ENCODE measurements at regions not wholly inside any gene's neighbourhood (a gene's known extent, or its start where the extent isn't known, plus 50 kb on each side); places are given as distances from the start of the nearest gene placed in this dataset.

DNA sequence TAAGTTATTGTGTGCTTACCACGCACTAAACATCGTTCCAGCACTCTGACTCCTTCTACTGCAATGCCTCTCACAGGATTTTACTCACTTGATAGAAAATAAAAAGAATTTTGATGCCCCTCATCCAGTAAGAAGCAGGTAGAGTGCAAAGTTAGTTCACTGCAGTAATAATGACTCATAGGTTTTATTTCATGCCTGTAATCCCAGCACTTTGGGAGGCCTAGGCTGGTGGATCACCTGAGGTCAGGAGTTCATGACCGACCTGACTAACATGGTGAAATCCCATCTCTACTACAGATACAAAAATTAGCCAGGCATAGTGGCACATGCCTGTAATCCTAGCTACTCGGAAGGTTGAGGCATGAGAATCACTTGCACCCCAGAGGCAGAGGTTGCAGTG is 190.6 kb downstream of the RAD51AP2 start:
- no peak overlapping the region for H3K27ac ChIP-seq (ENCODE audit: control insufficient read depth, insufficient read depth)
- no peaks in the 10 kb centered on the region for H3K4me1 ChIP-seq (ENCODE audit: control insufficient read depth, insufficient read depth, low read length)
- no peak overlapping the region for H3K9ac ChIP-seq (ENCODE audit: control insufficient read depth, insufficient read depth, low read length)
- intact Hi-C loops (cut with micrococcal nuclease; ENCODE audit: unreplicated experiment): no loop called here
- DNase-seq (ENCODE audit: low read depth, low spot score) (no peak), ATAC-seq (no peak), FAIRE-seq (no peak)
- no peaks in the 10 kb centered on the region for H3K36me3 ChIP-seq (ENCODE audit: control insufficient read depth in 2 of 2, insufficient read depth in 2 of 2, low read length in 1 of 2)
- H3K4me2 ChIP-seq (ENCODE audit: control insufficient read depth, insufficient read depth): no peak overlapping the region
- TF ChIP-seq TCF12 (IDR thresholded peaks at IDR 0.05; ENCODE audit: low read depth, low read length) (no peak), RCOR1 (conservative IDR thresholded peaks at IDR 0.05; ENCODE audit: low read depth, low read length) (no peak), SRF (IDR thresholded peaks at IDR 0.05; ENCODE audit: low read depth in 2 of 2, low read length in 2 of 2) (no peak), ZNF217 (IDR thresholded peaks at IDR 0.05) (no peak), TBL1XR1 (IDR thresholded peaks at IDR 0.05; ENCODE audit: low read depth, low read length) (no peak), TARDBP (IDR thresholded peaks at IDR 0.05; ENCODE audit: borderline replicate concordance) (no peak), RBBP5 (conservative IDR thresholded peaks at IDR 0.05) (no peak), FOXK2 (IDR thresholded peaks at IDR 0.05) (no peak), TAF1 (IDR thresholded peaks at IDR 0.05; ENCODE audit: borderline replicate concordance, low read depth, low read length) (no peak), TCF3 (IDR thresholded peaks at IDR 0.05; ENCODE audit: borderline replicate concordance, insufficient read depth, low read depth, low read length) (no peak), CREM (IDR thresholded peaks at IDR 0.05; ENCODE audit: low read depth) (no peak), PAX5 (IDR thresholded peaks at IDR 0.05; ENCODE audit: borderline replicate concordance, low read depth, low read length) (no peak), YY1 (IDR thresholded peaks at IDR 0.05; ENCODE audit: low read depth, low read length) (no peak), FOS (IDR thresholded peaks at IDR 0.05; ENCODE audit: borderline replicate concordance, extremely low read depth, insufficient read length) (no peak), KDM1A (IDR thresholded peaks at IDR 0.05; ENCODE audit: borderline replicate concordance) (no peak), ATF7 (IDR thresholded peaks at IDR 0.05; ENCODE audit: low read depth) (no peak)
- TF ChIP-seq, protein P1, sequence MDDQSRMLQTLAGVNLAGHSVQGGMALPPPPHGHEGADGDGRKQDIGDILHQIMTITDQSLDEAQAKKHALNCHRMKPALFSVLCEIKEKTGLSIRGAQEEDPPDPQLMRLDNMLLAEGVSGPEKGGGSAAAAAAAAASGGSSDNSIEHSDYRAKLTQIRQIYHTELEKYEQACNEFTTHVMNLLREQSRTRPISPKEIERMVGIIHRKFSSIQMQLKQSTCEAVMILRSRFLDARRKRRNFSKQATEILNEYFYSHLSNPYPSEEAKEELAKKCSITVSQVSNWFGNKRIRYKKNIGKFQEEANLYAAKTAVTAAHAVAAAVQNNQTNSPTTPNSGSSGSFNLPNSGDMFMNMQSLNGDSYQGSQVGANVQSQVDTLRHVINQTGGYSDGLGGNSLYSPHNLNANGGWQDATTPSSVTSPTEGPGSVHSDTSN (IDR thresholded peaks at IDR 0.05; ENCODE audit: insufficient replicate concordance, low read depth, low read length): no peak
- TF ChIP-seq, protein P2, sequence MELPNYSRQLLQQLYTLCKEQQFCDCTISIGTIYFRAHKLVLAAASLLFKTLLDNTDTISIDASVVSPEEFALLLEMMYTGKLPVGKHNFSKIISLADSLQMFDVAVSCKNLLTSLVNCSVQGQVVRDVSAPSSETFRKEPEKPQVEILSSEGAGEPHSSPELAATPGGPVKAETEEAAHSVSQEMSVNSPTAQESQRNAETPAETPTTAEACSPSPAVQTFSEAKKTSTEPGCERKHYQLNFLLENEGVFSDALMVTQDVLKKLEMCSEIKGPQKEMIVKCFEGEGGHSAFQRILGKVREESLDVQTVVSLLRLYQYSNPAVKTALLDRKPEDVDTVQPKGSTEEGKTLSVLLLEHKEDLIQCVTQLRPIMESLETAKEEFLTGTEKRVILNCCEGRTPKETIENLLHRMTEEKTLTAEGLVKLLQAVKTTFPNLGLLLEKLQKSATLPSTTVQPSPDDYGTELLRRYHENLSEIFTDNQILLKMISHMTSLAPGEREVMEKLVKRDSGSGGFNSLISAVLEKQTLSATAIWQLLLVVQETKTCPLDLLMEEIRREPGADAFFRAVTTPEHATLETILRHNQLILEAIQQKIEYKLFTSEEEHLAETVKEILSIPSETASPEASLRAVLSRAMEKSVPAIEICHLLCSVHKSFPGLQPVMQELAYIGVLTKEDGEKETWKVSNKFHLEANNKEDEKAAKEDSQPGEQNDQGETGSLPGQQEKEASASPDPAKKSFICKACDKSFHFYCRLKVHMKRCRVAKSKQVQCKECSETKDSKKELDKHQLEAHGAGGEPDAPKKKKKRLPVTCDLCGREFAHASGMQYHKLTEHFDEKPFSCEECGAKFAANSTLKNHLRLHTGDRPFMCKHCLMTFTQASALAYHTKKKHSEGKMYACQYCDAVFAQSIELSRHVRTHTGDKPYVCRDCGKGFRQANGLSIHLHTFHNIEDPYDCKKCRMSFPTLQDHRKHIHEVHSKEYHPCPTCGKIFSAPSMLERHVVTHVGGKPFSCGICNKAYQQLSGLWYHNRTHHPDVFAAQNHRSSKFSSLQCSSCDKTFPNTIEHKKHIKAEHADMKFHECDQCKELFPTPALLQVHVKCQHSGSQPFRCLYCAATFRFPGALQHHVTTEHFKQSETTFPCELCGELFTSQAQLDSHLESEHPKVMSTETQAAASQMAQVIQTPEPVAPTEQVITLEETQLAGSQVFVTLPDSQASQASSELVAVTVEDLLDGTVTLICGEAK (IDR thresholded peaks at IDR 0.05; ENCODE audit: borderline replicate concordance): no peak
- no peaks in the 10 kb centered on the region for H3K9me3 ChIP-seq (replicated peaks; ENCODE audit: control insufficient read depth, insufficient read depth, low read length)
- no TSS peak for BruUV-seq (replicated peaks)
- H3K4me3 ChIP-seq: no peak overlapping the region
- ChIA-PET SMC1A (ENCODE audit: uncharacterized antibody, unreplicated experiment) (no interaction called here), RAD21 (ENCODE audit: unreplicated experiment) (no interaction called here), POLR2A (no interaction called here), CTCF (interaction anchor here (1.0 kb wide), 1 partner anchor 19 kb away, joined by 3 read pairs; no protein-coding TSS in a partner anchor)
- in situ Hi-C loops (cut with MboI): no loop called here
- H3K27me3 ChIP-seq (replicated peaks in 1 of 2; ENCODE audit: control insufficient read depth in 2 of 2, insufficient read depth in 2 of 2, low read length in 1 of 2): no peaks in the 10 kb centered on the region
- H3K79me2 ChIP-seq (ENCODE audit: control insufficient read depth, insufficient read depth, low read length): no peaks in the 10 kb centered on the region
- no peak overlapping the region for H2AFZ ChIP-seq (ENCODE audit: control insufficient read depth, low read depth, low read length)
- 0% methylated on average over 4 of the region's 4 CpGs for WGBS (ENCODE audit: insufficient coverage, insufficient replicate concordance, low lambda C conversion rate, missing lambda C conversion rate)
- H4K20me1 ChIP-seq (ENCODE audit: control insufficient read depth, insufficient read depth): no peaks in the 10 kb centered on the region
